DOHH2 (cell line): ENCODE measurements at regions not wholly inside any gene's neighbourhood (a gene's known extent, or its start where the extent isn't known, plus 50 kb on each side); places are given as distances from the start of the nearest gene placed in this dataset.
"Not testable (repeated sequence)": the region's sequence is repeated elsewhere in the genome, so short reads cannot be mapped to it uniquely, and the experiment has no call there.

Experiments
- CTCF ChIP-seq: fragments of 200-600 bp; sonication (generic); IDR thresholded peaks from one replicate; pipeline ENCODE4 v1.5.1; 2014; ENCODE audit warnings: antibody characterized with exemption, mild to moderate bottlenecking, low read depth, low read length; ENCODE audit not compliant: poor library complexity, severe bottlenecking
- EZH2phosphoT487 ChIP-seq: fragments of 200-600 bp; sonication (generic); IDR thresholded peaks from 2 replicates; pipeline ENCODE4 v1.6.1; 2017; ENCODE audit warnings: borderline replicate concordance, mild to moderate bottlenecking, antibody characterized with exemption, low read length, moderate library complexity, mixed read lengths

GRCh38 chr1:111048253-111048652, 84.5 kb upstream of the LRIF1 start:
- not testable (repeated sequence) for TF ChIP-seq CTCF, EZH2phosphoT487
